ENCODE measurements at regions not wholly inside any gene's neighbourhood (a gene's known extent, or its start where the extent isn't known, plus 50 kb on each side); places are given as distances from the start of the nearest gene placed in this dataset.

GRCh38 chr9:27929841-27930240 is 356.6 kb upstream of the C9orf72 start:
- no peak overlapping the region for H2BK12ac ChIP-seq (ENCODE audit: low read depth, low read length)
- no peak overlapping the region for H2AFZ ChIP-seq (ENCODE audit: low read length)
- 95% methylated on average over 2 of the region's 2 CpGs; no CpG with 5 or more reads in 1 of the 2 experiments for WGBS, 2 experiments (ENCODE audit: extremely low coverage in 1 of 2, insufficient coverage in 1 of 2, insufficient read length in 1 of 2, insufficient replicate concordance in 2 of 2, low coverage in 1 of 2, low lambda C conversion rate in 2 of 2, missing lambda C conversion rate in 1 of 2)
- no peaks in the 10 kb centered on the region for H3K9me3 ChIP-seq (ENCODE audit: insufficient read depth in 2 of 2, low read depth in 1 of 2, low read length in 1 of 2)
- CTCF ChIA-PET (ENCODE audit: partially characterized antibody) = interaction anchor here (0.6 kb wide), 1 partner anchor 66 kb away, joined by 3 read pairs; no protein-coding TSS in a partner anchor
- H3K4me2 ChIP-seq (ENCODE audit: insufficient read depth in 1 of 2, low read depth in 2 of 2, low read length in 2 of 2) = no peak overlapping the region
- H3K23ac ChIP-seq (ENCODE audit: insufficient read length) = no peak overlapping the region
- no peak overlapping the region for H3K14ac ChIP-seq (ENCODE audit: insufficient read length)
- POLR2A ChIA-PET (ENCODE audit: partially characterized antibody) = no interaction called here
- no peak overlapping the region for H2AK5ac ChIP-seq (ENCODE audit: low read depth, low read length)
- no peak overlapping the region for H3K18ac ChIP-seq (ENCODE audit: extremely low read depth, low read length)
- no peaks in the 10 kb centered on the region for H3K23me2 ChIP-seq (ENCODE audit: low read depth, low read length)
- FAIRE-seq = no peak
- no peak overlapping the region for H3K4ac ChIP-seq (replicated peaks; ENCODE audit: insufficient read length, low read depth, low read length)
- no peaks in the 10 kb centered on the region for H3K36me3 ChIP-seq (ENCODE audit: control insufficient read depth in 2 of 4, insufficient read depth in 4 of 4, low read length in 3 of 4)
- DNase-seq (ENCODE audit: low read depth in 1 of 2, low spot score in 2 of 2) = no peak
- H3K9ac ChIP-seq (replicated peaks in 1 of 4; ENCODE audit: extremely low read depth in 1 of 4, low read depth in 3 of 4, low read length in 3 of 4) = no peak overlapping the region
- H2BK5ac ChIP-seq (ENCODE audit: low read depth, low read length) = no peak overlapping the region
- H3K56ac ChIP-seq (replicated peaks; ENCODE audit: insufficient read length, low read depth, low read length) = no peak overlapping the region
- no peak overlapping the region for H4K5ac ChIP-seq (ENCODE audit: insufficient read length, low read depth, low read length)
- H3K4me1 ChIP-seq (replicated peaks in 1 of 4; ENCODE audit: control insufficient read depth in 3 of 4, insufficient read depth in 4 of 4, low read length in 3 of 4) = no peaks in the 10 kb centered on the region
- H4K91ac ChIP-seq (replicated peaks; ENCODE audit: insufficient read length, low read length) = no peak overlapping the region
- no peak overlapping the region for H3K4me3 ChIP-seq (ENCODE audit: extremely low read depth in 1 of 4, insufficient read depth in 2 of 4, low read depth in 3 of 4, low read length in 4 of 4)
- H3K79me1 ChIP-seq (ENCODE audit: low read depth, low read length) = no peaks in the 10 kb centered on the region
- H2BK20ac ChIP-seq (ENCODE audit: low read length) = no peak overlapping the region
- H4K20me1 ChIP-seq (replicated peaks in 1 of 2; ENCODE audit: control insufficient read depth in 1 of 2, insufficient read depth in 2 of 2, low read length in 2 of 2) = no peaks in the 10 kb centered on the region
- no peak overlapping the region for H2BK15ac ChIP-seq (ENCODE audit: low read length)
- no peak overlapping the region for H3K27ac ChIP-seq (ENCODE audit: low read depth, low read length)
- H3K79me2 ChIP-seq (ENCODE audit: control insufficient read depth in 1 of 2, insufficient read depth in 2 of 2, low read length in 2 of 2) = no peaks in the 10 kb centered on the region
- no peak overlapping the region for H2BK120ac ChIP-seq (replicated peaks; ENCODE audit: low read depth, low read length)
- no peak overlapping the region for H4K8ac ChIP-seq (ENCODE audit: extremely low read depth, insufficient read depth, low read length)
- no peaks in the 10 kb centered on the region for H3K27me3 ChIP-seq (replicated peaks in 1 of 4; ENCODE audit: control insufficient read depth in 3 of 4, extremely low read depth in 1 of 4, insufficient read depth in 3 of 4, low read length in 3 of 4)
- TF ChIP-seq FOSL1 (IDR thresholded peaks at IDR 0.05; ENCODE audit: insufficient read depth, low read depth, low read length) (no peak), KDM4A (IDR thresholded peaks at IDR 0.05; ENCODE audit: low read depth, low read length, severe bottlenecking) (no peak)
